M059J (cell line): ENCODE measurements at regions not wholly inside any gene's neighbourhood (a gene's known extent, or its start where the extent isn't known, plus 50 kb on each side); places are given as distances from the start of the nearest gene placed in this dataset.
"Not testable (repeated sequence)": the region's sequence is repeated elsewhere in the genome, so short reads cannot be mapped to it uniquely, and the experiment has no call there.

Experiments
- DNase-seq: peaks from one replicate; pipeline ENCODE4 v3.0.0-alpha.2; 2012; ENCODE audit warnings: low read depth

- DNase-seq: no peak
Observed at GRCh38 chr12:73951956-73952703, 585.5 kb upstream of the ATXN7L3B start.

- no peak for DNase-seq
Observed at GRCh38 chr12:73964641-73965040, 573.0 kb upstream of the ATXN7L3B start.

- DNase-seq: no peak
Observed at GRCh38 chr12:73973486-73973885, 564.1 kb upstream of the ATXN7L3B start.

GRCh38 chr12:73984552-73984951, 553.1 kb upstream of the ATXN7L3B start:
- no peak for DNase-seq

GRCh38 chr12:73991138-73991537, 546.5 kb upstream of the ATXN7L3B start:
- no peak for DNase-seq

GRCh38 chr12:73998894-73999293, 538.7 kb upstream of the ATXN7L3B start:
- no peak for DNase-seq

- no peak for DNase-seq
Observed at GRCh38 chr12:74015118-74015517, 522.5 kb upstream of the ATXN7L3B start.

- not testable (repeated sequence) for DNase-seq
Observed at GRCh38 chr12:74016324-74016723, 521.3 kb upstream of the ATXN7L3B start.

GRCh38 chr12:74018849-74019248, 518.8 kb upstream of the ATXN7L3B start:
- DNase-seq: no peak

- DNase-seq: peak; percentile 50
Observed at GRCh38 chr12:74021937-74022336, 515.7 kb upstream of the ATXN7L3B start.

GRCh38 chr12:74031045-74031444, 506.6 kb upstream of the ATXN7L3B start:
- DNase-seq: no peak

- no peak for DNase-seq
Observed at GRCh38 chr12:74033531-74033930, 504.1 kb upstream of the ATXN7L3B start.

GRCh38 chr12:74039138-74039537, 498.5 kb upstream of the ATXN7L3B start:
- DNase-seq: not testable (repeated sequence)

GRCh38 chr12:74043343-74043742, 494.3 kb upstream of the ATXN7L3B start:
- DNase-seq: peak; percentile 77

GRCh38 chr12:74049348-74049747, 488.3 kb upstream of the ATXN7L3B start:
- DNase-seq: no peak

GRCh38 chr12:74051848-74052247, 485.8 kb upstream of the ATXN7L3B start:
- DNase-seq: no peak

GRCh38 chr12:74066476-74066875, 471.2 kb upstream of the ATXN7L3B start:
- peak; percentile 36 for DNase-seq

- no peak for DNase-seq
Observed at GRCh38 chr12:74071182-74071581, 466.5 kb upstream of the ATXN7L3B start.

GRCh38 chr12:74076918-74077317, 460.7 kb upstream of the ATXN7L3B start:
- no peak for DNase-seq

GRCh38 chr12:74105434-74105833, 432.2 kb upstream of the ATXN7L3B start:
- peak; percentile 41 for DNase-seq

- no peak for DNase-seq
Observed at GRCh38 chr12:74108729-74109128, 428.9 kb upstream of the ATXN7L3B start.

GRCh38 chr12:74111688-74112360, 425.8 kb upstream of the ATXN7L3B start:
- DNase-seq: peak; percentile 7

- DNase-seq: no peak
Observed at GRCh38 chr12:74119811-74120362, 417.7 kb upstream of the ATXN7L3B start.
